GM19455 (cell line): ENCODE measurements at regions not wholly inside any gene's neighbourhood (a gene's known extent, or its start where the extent isn't known, plus 50 kb on each side); places are given as distances from the start of the nearest gene placed in this dataset.
"Not testable (repeated sequence)": the region's sequence is repeated elsewhere in the genome, so short reads cannot be mapped to it uniquely, and the experiment has no call there.

Experiments used
- ATAC-seq: cut with Tn5 transposase; IDR thresholded peaks from one replicate; pipeline ENCODE4 v1.9.1; 2021; ENCODE audit not compliant: unreplicated experiment

DNA sequence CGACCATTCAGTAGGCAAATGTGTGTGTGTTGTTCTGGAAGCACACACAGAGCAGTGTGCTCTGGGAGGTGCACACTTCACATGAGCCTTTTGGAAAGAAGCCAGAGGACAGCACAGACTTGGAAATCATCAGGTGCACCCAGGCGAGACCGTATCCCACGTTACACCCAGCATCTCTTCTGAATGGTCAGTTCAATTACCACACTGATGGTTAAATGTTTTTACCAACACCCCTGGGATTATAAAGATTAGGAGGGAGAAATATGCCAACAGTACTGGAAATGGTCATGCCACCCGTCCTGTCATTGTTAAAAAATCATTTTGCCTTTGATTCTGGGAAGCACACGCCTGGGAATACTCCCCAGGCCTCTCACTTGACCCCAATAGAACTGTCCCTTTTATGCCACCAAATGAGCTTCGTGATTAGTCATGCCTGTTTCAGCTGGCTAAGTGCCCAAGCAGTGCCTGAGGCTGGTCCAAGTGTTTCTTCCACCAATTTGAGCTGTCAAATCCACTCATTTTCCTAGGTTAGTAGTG is 183.7 kb downstream of the NRP2 start:
- ATAC-seq = no peak

DNA sequence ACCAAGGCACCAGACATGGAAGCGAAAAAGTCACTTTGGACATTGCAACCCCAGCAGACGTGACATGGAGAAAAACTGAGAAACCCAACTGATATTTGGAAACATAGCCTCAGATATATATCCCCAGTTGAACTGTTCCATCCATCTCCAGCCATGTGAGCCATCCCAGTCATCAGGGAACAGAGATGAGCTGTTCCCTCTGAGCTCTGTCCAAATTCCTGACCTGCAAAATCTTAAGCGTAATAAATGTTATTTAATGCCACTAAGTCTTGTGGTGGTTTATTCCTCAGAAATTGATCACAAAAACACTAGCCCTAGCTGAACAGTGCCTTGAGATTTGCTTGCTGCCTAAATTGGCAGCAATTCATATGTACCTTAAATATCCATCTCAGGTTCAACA is 182.8 kb downstream of the NRP2 start:
- ATAC-seq = no peak

DNA sequence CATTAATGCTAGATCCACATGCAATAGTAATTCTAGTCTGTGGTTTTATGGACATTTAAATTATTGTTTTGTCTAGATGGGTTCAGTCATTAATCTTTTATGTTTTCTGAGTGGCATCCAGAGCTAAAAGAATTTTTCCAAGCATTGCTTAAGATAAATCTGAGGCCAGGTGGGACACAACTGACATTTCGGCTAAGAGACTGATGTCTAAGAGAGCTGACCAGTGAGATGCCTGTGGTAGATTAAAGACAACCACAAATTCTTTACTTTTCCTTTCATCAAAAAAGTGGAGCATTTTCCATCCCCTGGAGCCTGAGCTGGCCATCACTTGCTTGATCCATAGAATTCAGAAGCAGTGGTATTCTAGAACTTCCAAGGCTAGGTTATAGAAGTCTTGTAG is 182.2 kb downstream of the NRP2 start:
- ATAC-seq = no peak

DNA sequence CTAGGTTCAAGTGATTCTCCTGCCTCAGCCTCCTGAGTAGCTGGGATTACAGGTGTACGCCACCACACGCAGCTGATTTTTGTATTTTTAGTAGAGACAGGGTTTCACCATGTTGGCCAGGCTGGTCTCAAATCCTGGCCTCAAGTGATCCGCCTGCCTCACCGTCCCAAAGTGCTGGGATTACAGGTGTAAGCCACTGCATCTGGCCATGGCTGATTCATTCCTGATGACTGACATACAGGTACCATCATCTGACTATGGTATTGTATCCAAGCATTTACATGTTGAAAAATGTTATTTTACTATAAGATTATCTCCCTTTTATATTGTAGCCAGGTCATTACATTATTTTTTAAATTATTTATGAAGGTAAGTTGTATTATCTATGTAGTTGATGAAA is 180.5 kb downstream of the NRP2 start:
- not testable (repeated sequence) for ATAC-seq

DNA sequence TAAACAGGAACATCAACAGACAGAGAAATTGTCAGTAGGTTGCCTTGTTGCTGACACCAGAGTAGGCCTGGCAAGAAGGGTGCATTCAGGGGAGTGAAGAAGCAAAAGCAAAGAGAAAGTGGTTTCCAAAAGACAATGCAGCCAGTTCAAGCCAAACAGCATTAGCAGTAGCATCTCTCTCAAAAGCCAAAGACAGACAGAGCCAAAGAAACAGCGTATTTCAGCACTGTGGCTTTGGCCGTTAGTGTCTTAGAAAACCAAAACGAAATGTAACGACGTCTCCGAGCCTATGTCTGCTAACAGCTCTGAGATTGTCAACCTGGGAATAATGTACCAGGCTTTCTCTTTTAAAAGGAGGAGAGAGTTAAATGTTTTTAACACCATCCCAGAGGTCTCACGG is 178.6 kb downstream of the NRP2 start:
- no peak for ATAC-seq

DNA sequence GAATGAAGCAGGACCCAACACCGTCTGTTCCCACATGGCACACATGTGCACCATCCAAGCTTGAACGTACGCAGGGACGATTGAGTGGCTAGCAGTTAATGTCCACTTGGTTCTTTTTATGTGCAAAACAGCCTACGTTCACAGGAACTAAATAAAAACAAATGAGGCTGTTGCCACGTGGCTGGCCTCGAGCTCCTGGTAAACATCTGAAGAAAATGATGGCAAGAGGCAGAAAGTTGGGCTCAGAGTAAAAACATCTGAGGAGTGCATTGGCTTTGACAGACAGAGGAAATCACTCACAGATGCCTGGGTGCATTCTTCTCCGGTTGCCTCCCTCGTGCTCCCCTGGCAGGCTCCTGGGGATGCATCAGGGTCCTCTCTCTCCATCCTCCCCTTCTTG is 177.9 kb downstream of the NRP2 start:
- no peak for ATAC-seq

DNA sequence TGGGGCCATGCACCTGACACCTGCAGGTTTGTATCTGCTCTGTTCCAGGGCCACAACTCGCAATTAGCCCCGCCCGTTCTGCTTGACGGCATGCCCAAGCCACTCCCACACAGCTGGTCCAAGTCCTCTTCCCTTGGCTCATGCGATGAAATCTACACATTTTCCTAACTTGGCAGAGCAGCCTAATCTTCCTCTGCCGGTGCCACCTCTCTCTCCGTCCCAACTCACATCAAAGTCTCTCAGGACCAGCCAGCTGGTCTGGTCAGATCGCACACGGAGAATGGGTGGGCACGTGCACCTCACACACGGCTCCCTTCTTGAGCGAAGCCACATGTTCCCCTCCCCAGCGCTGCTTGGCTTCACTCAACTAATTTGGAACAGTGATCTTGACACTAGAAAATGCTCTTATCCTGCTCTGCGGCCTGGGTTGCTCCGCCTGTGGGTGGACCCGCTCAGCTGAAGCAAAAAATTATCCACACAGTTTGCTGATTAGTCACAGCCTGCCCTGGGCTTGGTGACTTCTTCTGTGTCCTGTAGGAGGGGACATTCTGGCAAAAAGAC is 176.7 kb downstream of the NRP2 start:
- no peak for ATAC-seq

DNA sequence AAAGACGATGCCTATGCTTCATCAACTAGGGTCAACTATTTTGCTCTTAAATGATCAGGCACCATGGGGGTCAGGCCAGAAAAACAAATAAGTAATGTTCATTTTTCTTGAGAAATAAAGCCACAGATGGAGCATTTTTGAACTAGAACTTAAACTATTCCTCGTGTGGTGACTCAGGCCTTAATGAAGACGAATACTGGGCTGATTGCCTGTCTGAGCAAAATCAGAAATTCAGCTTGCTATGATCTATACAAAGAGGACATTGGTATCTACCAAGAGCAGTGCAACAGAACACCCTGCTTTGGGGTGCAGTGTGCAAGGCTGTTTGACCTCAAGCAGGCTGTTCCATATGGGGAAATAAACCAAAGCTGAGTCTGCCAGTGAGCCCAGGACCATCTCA is 176.0 kb downstream of the NRP2 start:
- ATAC-seq = no peak

DNA sequence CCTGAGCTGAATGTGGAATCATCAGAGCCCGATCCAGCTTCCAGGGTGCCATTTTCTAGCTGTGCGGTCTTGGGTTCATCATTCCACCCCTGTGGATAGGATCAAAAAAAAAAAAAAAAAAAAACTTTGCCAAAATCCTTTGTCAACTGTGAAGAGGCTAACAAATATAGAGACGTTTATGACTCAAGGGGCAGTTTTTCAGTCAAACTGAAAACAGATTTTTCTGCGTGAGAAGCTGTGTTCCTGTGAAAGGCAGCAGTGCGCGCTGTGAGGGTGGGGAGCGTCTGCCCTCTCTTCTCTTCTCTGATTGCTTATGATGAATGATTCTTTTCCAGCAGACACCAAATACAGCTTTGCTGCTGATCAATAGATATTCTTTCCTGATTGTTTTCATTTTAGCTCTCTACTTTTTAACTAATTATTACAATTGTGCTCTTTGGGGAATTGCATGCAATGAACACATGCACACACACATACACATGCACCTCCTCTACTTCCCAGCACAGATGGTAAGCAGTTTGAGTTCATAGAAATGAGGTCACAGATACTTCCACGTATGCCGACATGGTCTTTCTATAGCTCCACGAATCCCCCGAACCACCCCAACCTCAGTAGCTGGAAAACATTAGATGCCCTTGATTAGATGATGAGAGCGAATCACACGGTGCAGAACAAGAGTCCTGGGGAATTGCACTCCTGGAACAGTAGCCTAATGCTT is 175.4 kb downstream of the NRP2 start:
- ATAC-seq = peak; percentile 76

DNA sequence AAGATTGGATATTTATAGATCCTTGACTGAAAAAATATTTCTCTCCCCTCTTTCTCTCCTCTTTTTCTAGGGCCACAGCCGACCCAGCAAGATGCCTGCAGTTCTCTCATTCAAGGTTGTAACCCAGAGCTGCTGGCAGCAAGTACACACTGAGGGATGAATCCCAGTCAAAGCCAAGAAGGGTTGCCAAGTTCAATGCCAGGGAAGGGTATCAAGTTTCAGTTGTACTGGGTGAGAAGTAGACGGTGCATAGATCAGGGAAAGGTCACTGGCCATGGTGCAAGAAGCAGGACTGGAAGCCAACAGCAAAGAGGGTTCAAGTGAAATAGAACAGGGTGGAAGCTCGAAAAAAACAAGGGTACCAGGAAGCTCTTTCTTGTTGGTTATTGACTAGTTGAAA is 170.2 kb downstream of the NRP2 start:
- no peak for ATAC-seq

DNA sequence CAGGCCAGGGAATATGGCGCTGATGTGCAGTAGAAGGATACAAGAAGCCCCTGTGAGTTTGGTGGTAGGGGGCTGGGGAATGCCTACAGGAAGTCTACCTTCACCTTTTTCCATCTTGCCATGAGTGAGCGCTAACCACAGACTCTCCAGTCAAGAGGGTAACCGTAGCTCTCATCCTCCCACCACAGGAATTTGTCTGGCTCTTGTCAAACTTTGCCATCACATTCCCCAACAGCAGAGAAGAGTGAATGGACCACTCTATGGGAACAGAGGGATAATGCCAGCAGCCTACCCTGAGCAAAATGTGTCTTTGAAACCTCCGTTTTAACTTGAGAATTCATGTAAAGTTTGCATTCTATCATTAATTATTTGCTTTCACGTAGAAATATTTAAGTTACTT is 168.3 kb downstream of the NRP2 start:
- ATAC-seq = no peak

DNA sequence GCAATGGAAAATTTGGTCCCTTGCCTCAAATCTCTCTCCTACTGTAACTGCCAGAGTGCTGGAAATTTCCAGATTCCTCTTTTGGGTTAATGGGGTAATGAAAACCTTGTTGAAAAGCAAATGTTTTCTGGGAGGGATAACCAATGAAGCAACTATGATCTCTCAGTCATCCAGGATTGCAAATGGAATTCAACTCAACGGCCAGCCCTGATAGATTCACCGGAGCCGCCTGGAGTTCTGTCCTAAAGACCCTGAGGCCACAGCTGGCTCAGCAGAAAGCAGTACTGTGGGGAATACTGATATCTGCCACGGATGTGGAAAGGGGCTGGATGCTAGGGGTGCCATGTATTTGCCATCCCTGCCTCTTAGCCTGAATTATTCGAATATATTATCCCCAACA is 167.8 kb downstream of the NRP2 start:
- no peak for ATAC-seq

DNA sequence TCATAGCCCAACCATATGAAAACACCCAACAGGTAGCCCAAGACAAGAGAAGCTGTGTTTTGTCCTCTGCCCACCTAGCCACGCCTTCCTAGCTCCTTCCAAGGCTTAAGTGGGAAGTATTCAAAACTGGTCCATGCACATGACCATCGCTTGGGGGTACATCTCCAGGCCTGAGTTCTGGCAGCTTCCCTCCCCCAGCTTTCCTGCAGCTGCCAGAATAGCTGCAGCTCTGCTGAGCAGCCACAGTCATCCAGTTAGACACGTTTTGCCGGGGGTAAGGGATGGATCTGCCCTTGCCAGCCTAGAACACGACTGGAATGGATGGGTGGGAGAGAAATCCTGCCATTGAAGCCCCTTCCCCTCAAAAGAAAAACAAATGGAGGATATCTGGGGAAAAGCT is 166.8 kb downstream of the NRP2 start:
- ATAC-seq = no peak

DNA sequence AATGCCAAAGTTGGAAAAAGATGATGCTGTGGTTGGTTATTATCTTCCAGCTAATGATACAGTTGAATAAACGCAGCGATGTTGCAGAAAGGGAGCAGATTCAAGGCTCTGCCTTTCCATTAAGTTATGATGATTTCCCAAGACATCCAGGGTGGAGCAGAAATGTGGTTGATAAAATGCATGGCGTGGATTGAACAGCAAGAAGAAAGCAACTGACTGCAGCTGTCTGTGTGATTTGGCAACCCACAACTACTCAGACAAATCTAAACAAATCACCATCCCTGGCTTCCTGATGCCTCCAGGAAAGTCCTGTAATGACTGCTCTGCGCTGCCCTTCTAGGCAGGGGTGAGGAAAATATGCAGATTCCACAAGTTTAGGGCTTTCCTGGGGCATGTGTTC is 166.3 kb downstream of the NRP2 start:
- ATAC-seq = no peak
